Retinal pigment epithelial cell (primary cell): ENCODE measurements at regions not wholly inside any gene's neighbourhood (a gene's known extent, or its start where the extent isn't known, plus 50 kb on each side); places are given as distances from the start of the nearest gene placed in this dataset.

Experiments
- DNase-seq: peaks from one replicate; pipeline ENCODE4 v3.0.0-alpha.2; 2010; ENCODE audit warnings: low read depth
- H3K4me3 ChIP-seq: 2 replicates; pipeline ENCODE4 v1.5.1; 2011; ENCODE audit warnings: mild to moderate bottlenecking, low read length, control low read depth, moderate library complexity
- TF ChIP-seq, protein P1 (sequence below): conservative IDR thresholded peaks from 2 replicates; pipeline ENCODE4 v1.5.1; 2011; ENCODE audit warnings: low read depth, low read length, control low read depth, inconsistent platforms

DNA sequence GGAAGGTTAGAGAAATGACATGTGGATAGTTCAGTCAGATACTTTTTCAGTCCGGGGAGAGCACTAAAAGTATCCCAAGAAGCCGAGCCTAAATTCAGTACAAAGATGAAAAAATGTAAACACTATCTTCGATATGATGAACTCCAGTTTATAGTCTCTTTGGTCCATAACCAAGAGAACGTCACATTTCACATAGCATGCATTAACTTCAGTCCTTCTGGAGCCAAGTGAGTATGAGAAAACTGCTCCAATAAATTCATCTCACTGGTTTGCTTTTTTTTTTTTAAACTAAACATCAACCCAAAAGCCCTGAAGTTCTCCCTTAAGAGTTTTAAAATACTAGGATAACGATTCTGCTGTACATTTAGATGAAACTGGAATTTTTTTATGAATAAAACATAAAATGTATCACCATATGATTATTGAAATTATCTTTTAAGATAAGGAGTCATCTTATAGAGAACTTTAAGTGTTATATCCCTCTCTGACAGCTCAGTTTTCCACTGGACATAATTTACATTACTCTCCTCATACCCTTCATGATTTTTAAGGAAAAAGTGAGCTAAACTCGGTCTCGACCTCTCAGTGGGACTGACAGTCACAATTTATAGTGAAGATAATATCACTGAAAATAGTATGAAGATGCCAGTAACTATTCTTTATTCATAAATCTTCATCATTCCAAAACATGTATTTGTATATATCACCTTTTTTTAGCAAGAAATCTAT is 841.5 kb upstream of the FLRT2 start:
- TF ChIP-seq, protein P1, sequence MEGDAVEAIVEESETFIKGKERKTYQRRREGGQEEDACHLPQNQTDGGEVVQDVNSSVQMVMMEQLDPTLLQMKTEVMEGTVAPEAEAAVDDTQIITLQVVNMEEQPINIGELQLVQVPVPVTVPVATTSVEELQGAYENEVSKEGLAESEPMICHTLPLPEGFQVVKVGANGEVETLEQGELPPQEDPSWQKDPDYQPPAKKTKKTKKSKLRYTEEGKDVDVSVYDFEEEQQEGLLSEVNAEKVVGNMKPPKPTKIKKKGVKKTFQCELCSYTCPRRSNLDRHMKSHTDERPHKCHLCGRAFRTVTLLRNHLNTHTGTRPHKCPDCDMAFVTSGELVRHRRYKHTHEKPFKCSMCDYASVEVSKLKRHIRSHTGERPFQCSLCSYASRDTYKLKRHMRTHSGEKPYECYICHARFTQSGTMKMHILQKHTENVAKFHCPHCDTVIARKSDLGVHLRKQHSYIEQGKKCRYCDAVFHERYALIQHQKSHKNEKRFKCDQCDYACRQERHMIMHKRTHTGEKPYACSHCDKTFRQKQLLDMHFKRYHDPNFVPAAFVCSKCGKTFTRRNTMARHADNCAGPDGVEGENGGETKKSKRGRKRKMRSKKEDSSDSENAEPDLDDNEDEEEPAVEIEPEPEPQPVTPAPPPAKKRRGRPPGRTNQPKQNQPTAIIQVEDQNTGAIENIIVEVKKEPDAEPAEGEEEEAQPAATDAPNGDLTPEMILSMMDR = no peak
- no peak overlapping the region for H3K4me3 ChIP-seq
- DNase-seq = no peak

DNA sequence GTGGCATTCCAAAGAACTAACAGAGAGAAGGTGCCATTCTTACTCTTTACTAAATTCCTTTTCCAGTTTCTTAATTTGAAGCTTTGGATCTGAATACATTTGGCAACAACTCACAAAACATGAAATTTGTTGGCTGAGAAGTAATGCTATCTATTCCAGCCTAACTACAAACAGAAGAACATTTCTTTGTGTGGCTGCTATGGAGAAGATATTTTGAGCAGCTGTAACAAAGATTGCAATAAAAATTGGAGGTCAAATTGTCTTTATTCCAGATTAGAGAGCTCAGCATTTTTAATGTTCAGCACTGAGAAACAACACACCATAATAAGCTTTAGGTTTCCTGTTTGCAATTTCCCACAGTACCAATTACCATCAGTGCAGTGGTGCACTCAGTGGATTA is 835.8 kb upstream of the FLRT2 start:
- no peak overlapping the region for H3K4me3 ChIP-seq
- TF ChIP-seq, protein P1 = no peak
- no peak for DNase-seq

DNA sequence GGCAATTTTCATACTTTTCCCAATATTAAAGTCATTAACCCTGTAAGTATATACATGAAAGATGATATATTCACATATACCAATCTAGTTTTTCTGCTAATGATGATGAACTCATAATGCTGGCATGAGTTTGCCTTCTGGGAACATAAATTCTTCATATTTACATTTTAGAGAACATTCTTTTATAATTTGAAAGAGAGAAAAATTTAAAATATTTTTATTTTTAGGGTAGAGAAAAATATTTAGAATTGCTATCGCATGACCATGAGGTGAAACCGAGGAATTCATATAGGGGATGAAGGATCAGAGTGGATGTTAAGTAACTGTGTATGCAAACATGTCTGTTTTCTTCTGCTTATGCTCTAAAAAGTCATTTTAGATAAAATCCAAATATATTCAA is 825.3 kb upstream of the FLRT2 start:
- H3K4me3 ChIP-seq = no peak overlapping the region
- DNase-seq = no peak
- TF ChIP-seq, protein P1 = no peak

DNA sequence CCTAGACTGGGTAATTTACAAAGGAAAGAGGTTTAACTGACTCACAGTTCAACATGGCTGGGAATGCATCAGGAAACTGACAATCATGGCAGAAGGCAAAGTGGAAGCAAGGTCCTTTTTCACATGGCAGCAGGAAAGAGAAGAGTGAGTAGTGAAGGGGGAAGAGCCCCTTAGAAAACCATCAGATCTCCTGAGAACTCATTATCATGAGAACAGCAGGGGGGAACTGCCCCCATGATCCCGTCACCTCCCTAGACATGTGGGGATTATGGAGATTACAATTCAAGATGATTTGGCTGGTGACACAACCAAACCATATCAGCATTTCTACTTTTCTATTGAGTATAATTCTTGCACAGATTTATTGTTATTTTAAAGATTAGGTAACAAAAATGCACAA is 822.1 kb upstream of the FLRT2 start:
- no peak overlapping the region for H3K4me3 ChIP-seq
- no peak for DNase-seq
- TF ChIP-seq, protein P1 = no peak

DNA sequence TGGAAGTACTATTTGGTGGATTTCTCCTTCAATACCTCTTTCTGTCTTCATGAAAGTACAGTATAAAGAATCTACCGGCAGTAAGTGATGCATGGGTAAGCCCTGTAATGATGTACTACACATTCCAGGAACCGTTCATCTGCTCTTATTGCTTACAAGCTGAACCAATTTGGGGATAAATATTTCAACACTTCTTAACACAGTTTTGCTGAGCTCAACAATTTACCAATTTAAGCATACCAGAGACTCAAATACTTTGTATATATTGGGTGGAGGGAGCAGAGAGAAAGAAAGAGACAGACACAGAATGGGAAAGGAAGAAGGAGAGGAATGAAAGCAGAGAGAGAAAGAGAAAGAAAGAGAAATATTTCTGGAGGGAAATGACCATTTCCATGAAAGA is 821.1 kb upstream of the FLRT2 start:
- DNase-seq = no peak
- TF ChIP-seq, protein P1 = no peak
- no peak overlapping the region for H3K4me3 ChIP-seq

DNA sequence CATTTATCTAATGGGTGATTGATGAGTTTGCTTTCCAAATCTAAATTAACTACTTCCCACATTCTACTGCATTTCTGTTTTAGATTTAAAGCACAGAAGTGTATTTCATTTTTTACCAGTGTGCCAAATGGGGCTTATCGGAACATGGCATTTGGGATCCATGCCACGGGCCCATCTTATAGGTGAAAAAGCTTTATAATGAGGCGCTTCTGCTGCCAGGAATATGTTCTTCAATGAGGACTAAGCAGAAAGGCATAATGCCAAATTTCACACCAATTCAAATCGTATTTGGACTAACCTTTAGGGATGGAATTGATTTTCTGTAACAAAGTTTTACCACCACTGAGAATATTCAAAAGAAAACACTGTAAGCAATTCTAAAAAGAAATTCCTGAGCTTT is 803.5 kb upstream of the FLRT2 start:
- TF ChIP-seq, protein P1 = no peak
- no peak for DNase-seq
- no peak overlapping the region for H3K4me3 ChIP-seq

DNA sequence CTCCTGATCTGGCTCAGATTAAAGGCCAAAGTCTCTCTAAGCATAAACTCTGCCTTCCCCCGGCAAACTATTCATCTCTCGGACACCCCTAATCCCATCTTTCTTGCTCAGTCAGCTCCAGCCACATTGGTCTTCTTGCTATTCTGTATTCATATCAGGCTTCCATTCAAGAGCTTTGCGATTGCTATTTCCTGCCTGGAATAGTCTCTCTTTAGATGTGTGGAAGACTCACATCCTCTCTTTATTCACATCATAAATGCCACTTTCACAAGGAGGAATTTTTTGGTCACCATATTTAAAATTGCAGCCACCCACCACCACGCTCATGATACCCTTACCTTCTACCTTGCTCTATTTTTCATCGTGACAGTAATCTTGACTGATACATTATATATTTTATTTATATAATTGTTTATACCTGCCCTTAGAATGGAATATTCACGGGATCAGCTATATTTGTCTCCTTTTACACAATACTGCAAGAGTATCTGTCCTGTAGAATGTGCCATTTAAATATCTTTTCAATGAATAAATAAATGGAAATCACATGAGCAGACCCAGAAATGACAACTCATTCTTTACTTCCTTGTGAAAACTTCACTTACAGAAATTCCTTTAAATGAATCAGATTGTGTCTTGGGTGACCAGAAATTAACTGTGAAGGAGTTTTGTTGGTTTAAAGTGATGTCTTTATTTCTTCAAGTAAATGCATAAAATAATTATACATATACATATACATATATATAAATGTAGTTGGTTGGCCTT is 780.6 kb upstream of the FLRT2 start:
- no peak overlapping the region for H3K4me3 ChIP-seq
- TF ChIP-seq, protein P1 = no peak
- DNase-seq = no peak
